Astrocyte of the spinal cord (primary cell): ENCODE measurements at regions not wholly inside any gene's neighbourhood (a gene's known extent, or its start where the extent isn't known, plus 50 kb on each side); places are given as distances from the start of the nearest gene placed in this dataset.

Experiments
- DNase-seq: peaks from one replicate; pipeline ENCODE4 v3.0.0; 2011; ENCODE audit warnings: low read depth, low spot score
- H3K4me3 ChIP-seq: 2 replicates; pipeline ENCODE4 v1.5.1; 2011; ENCODE audit warnings: low read depth, mild to moderate bottlenecking, low read length, moderate library complexity
- in situ Hi-C: cut with HindIII; loops from 2 replicates; pipeline ENCODE4 v1.10.0; 2017; ENCODE audit warnings: low sequenced_read_pairs
- TF ChIP-seq, protein P1 (sequence below): IDR thresholded peaks from 2 replicates; pipeline ENCODE4 v1.5.1; 2012; ENCODE audit warnings: low read depth, mild to moderate bottlenecking, low read length, inconsistent platforms

DNA sequence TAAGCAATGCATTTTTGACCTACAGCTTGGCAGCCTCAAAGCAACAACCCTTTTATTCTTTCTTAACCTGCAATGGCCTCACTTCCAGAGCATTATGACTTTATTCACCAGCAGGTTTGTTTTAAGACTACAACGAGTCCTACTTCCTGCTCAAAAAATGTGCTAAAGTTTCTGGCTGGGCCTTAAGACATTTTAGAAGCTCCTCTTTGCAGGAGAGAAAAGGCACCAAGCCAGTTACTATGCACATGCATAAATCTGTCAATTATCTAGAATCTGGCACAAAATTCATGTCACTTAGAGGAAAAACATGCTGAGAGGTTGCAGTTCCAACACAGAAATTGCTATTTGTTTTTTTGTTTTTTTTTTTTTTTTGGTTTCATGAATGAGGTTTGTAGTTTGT is 223.0 kb upstream of the EPHA5 start:
- TF ChIP-seq, protein P1, sequence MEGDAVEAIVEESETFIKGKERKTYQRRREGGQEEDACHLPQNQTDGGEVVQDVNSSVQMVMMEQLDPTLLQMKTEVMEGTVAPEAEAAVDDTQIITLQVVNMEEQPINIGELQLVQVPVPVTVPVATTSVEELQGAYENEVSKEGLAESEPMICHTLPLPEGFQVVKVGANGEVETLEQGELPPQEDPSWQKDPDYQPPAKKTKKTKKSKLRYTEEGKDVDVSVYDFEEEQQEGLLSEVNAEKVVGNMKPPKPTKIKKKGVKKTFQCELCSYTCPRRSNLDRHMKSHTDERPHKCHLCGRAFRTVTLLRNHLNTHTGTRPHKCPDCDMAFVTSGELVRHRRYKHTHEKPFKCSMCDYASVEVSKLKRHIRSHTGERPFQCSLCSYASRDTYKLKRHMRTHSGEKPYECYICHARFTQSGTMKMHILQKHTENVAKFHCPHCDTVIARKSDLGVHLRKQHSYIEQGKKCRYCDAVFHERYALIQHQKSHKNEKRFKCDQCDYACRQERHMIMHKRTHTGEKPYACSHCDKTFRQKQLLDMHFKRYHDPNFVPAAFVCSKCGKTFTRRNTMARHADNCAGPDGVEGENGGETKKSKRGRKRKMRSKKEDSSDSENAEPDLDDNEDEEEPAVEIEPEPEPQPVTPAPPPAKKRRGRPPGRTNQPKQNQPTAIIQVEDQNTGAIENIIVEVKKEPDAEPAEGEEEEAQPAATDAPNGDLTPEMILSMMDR = no peak
- DNase-seq = no peak
- H3K4me3 ChIP-seq = no peak overlapping the region
- in situ Hi-C loops = no loop called here

DNA sequence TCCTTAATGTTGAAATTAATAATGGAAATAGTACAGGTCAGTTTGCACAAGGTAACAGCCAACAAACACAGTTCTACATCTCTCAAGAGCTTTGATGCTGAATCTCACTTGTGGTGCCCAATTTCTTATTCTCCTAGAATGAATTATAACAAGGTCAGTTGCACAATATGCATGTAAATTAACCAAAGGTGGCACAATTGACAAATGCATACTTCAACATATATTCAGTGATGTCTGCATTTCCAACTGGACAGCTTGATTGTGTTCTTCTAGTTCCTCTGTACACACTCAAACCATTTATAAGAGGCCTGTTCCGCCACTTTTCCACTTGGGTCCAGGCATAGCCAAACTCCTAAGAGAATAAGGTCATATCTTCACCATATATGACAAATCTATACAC is 210.3 kb upstream of the EPHA5 start:
- in situ Hi-C loops = no loop called here
- H3K4me3 ChIP-seq = no peak overlapping the region
- DNase-seq = no peak
- TF ChIP-seq, protein P1 = no peak

DNA sequence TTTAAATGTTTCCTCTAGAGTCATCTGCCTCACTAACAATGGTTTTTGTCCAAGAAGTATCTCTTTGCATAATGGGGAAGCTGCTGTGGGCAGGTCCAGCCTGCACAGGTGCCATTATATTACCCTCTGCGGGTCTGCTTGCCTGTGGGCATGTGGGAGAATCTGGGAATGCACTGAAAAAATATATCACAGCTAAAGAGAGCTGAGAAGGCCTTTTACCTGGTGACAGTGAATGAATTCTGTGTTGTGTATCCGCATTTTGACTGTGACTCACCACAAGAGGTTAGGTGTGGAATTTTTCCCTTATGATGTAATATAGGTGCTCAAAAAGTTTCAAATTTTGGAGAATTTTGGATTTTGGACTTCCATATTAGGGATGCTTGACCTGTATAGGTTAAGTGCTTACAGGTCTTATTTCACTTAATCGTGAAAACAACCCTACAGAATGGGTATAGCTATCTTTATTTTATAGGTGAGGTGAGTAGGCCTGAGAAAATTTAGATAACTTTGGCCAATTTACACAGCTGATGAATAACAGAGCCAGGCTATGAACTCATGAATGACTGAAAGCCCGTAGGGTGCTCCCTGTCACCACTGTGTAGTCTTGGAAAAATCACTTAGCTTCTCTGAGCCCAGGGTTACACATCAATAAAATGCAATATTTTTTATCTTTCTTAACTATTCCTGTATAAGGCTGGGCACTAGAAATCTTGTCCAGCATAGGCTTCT is 198.0 kb upstream of the EPHA5 start:
- in situ Hi-C loops = no loop called here
- no peak for DNase-seq
- no peak overlapping the region for H3K4me3 ChIP-seq
- TF ChIP-seq, protein P1 = no peak

DNA sequence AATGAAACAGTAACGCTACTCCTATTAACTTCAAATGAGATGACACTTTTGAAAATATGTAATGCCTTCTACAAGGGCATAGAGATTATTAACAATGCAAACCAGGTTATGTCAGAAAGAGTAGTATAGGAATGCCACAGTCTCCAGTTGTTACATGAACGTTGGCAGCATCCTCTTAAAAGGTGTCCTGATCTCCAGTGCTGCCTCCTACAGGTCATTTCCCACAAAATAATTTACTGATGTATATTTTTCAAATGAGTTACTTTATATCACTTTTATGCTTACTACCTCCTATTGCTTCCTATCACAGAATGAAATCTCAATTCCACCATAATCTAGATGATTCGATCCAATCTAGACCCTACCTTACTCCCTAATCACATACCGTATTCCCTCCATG is 195.2 kb upstream of the EPHA5 start:
- H3K4me3 ChIP-seq = no peak overlapping the region
- peak; percentile 9 for DNase-seq
- TF ChIP-seq, protein P1 = peak; percentile 37
- in situ Hi-C loops = no loop called here

DNA sequence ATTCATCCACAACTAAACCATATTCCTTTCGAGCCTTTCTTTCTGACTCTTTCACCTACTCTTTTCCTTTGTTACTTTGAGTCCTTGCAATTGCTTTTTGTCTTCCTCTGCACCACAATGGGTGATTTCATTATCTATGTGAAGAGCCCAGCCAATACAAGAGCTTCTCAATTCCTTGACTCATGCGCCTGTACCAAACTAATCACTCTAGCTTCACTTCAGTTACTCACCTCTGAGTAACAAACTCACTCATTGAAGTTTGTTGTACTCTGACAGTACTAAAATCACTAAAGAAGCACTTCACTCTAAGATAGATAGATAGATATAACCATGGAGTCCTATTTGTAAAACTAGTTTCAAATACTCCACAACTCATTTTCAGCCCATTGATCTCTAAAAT is 191.7 kb upstream of the EPHA5 start:
- TF ChIP-seq, protein P1 = no peak
- DNase-seq = no peak
- H3K4me3 ChIP-seq = no peak overlapping the region
- in situ Hi-C loops = no loop called here

DNA sequence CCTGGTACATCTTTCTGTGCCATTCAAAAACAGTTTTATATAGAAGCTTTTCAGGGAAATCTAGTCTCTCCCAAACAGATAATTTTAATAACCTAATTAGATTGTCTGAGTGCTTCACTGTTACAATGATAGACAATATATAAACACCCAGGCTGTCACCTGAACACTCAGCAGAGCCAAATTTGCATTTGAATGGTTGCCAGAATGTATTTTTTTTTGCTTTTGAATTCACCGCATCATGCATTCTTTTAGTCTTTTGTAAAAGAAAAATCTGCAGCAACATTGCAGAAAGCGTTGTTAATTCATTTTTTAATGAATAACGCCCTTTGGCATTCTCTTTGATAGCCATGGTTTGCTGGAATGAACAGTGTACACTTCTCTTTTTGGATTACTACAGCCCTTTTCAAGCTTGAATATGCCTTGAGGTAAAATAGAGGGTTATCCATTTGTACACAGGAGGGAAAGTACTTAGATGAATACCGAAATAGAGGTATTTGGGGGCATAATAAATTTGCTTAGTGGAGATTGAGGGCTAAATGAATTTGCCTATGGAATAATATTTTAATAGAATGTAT is 175.0 kb upstream of the EPHA5 start:
- H3K4me3 ChIP-seq = no peak overlapping the region
- TF ChIP-seq, protein P1 = no peak
- DNase-seq = no peak
- in situ Hi-C loops = no loop called here
